ENCODE measurements at regions not wholly inside any gene's neighbourhood (a gene's known extent, or its start where the extent isn't known, plus 50 kb on each side); places are given as distances from the start of the nearest gene placed in this dataset.

GRCh38 chr4:133273401-133273800 lies 124.3 kb downstream of the PCDH10 start:
- TF ChIP-seq FOXA1 (IDR thresholded peaks at IDR 0.05) (no peak), BHLHE40 (IDR thresholded peaks at IDR 0.05; ENCODE audit: borderline replicate concordance) (no peak), FOXM1 (IDR thresholded peaks at IDR 0.05; ENCODE audit: borderline replicate concordance) (no peak), ELF4 (IDR thresholded peaks at IDR 0.05) (no peak), FOXK2 (IDR thresholded peaks at IDR 0.05) (no peak), SUZ12 (IDR thresholded peaks at IDR 0.05) (no peak), HDGF (IDR thresholded peaks at IDR 0.05; ENCODE audit: borderline replicate concordance) (no peak), L3MBTL2 (conservative IDR thresholded peaks at IDR 0.05) (no peak), PKNOX1 (IDR thresholded peaks at IDR 0.05) (no peak), NFRKB (IDR thresholded peaks at IDR 0.05) (no peak)

Data from HEK293T (cell line).